Neutrophil (primary cell): ENCODE measurements at regions not wholly inside any gene's neighbourhood (a gene's known extent, or its start where the extent isn't known, plus 50 kb on each side); places are given as distances from the start of the nearest gene placed in this dataset.

Experiments used
- H3K27ac ChIP-seq: fragments of 200-600 bp; sonication (generic); 2 replicates; pipeline ENCODE4 v1.5.1; 2016; ENCODE audit warnings: mild to moderate bottlenecking, moderate library complexity
- H3K27me3 ChIP-seq: fragments of 200-600 bp; sonication (generic); 2 replicates; pipeline ENCODE4 v1.6.0; 2016; ENCODE audit warnings: mild to moderate bottlenecking
- H3K36me3 ChIP-seq: fragments of 200-600 bp; sonication (generic); 2 replicates; pipeline ENCODE4 v1.5.1; 2017
- H3K4me1 ChIP-seq, 2 experiments: fragments of 200-600 bp in 1 of 2; sonication (generic) in 1 of 2; 1 replicate in 1 of 2; 2 replicates in 1 of 2; pipeline versions ENCODE4 v1.5.1 to v1.6.1; 2013 to 2016; ENCODE audit warnings: low read depth in 1 of 2, low read length in 1 of 2, mild to moderate bottlenecking in 1 of 2, moderate library complexity in 1 of 2; ENCODE audit not compliant: control insufficient read depth in 1 of 2, insufficient read depth in 1 of 2
- H3K4me3 ChIP-seq, 2 experiments: fragments of 200-600 bp in 1 of 2; sonication (generic) in 1 of 2; 1 replicate in 1 of 2; 2 replicates in 1 of 2; pipeline ENCODE4 v1.5.1; 2013 to 2016; ENCODE audit warnings: low read depth in 1 of 2, low read length in 1 of 2, mild to moderate bottlenecking in 1 of 2, moderate library complexity in 1 of 2
- H3K9me3 ChIP-seq: fragments of 200-600 bp; sonication (generic); 2 replicates; pipeline ENCODE4 v1.5.1; 2016
- CTCF ChIP-seq: fragments of 200-600 bp; sonication (generic); IDR thresholded peaks from 2 replicates; pipeline ENCODE4 v1.5.1; 2016; ENCODE audit warnings: antibody characterized with exemption

- H3K4me3 ChIP-seq: no peak overlapping the region
- no peaks in the 10 kb centered on the region for H3K36me3 ChIP-seq
- no peaks in the 10 kb centered on the region for H3K4me1 ChIP-seq
- TF ChIP-seq CTCF: no peak
- H3K9me3 ChIP-seq: no peaks in the 10 kb centered on the region
- H3K27me3 ChIP-seq: no peaks in the 10 kb centered on the region
- no peak overlapping the region for H3K27ac ChIP-seq
Measured at GRCh38 chr18:40546875-40547274, 1408.2 kb upstream of the PIK3C3 start.

- Histone ChIP-seq H3K27ac (no peak overlapping the region), H3K9me3 (no peaks in the 10 kb centered on the region), H3K27me3 (no peaks in the 10 kb centered on the region), H3K36me3 (no peaks in the 10 kb centered on the region), H3K4me3 (no peak overlapping the region), H3K4me1 (no peaks in the 10 kb centered on the region)
- no peak for TF ChIP-seq CTCF
Measured at GRCh38 chr18:40534723-40535122, 1420.3 kb upstream of the PIK3C3 start.

GRCh38 chr18:40532046-40532445, 1423.0 kb upstream of the PIK3C3 start:
- Histone ChIP-seq H3K27me3 (no peaks in the 10 kb centered on the region), H3K27ac (no peak overlapping the region), H3K4me3 (no peak overlapping the region), H3K9me3 (no peaks in the 10 kb centered on the region), H3K4me1 (no peaks in the 10 kb centered on the region), H3K36me3 (no peaks in the 10 kb centered on the region)
- no peak for TF ChIP-seq CTCF

- Histone ChIP-seq H3K9me3 (no peaks in the 10 kb centered on the region), H3K4me3 (no peak overlapping the region), H3K4me1 (no peaks in the 10 kb centered on the region), H3K27ac (no peak overlapping the region), H3K27me3 (no peaks in the 10 kb centered on the region), H3K36me3 (no peaks in the 10 kb centered on the region)
- no peak for TF ChIP-seq CTCF
Measured at GRCh38 chr18:40531051-40531450, 1424.0 kb upstream of the PIK3C3 start.

GRCh38 chr18:40529478-40529877, 1425.6 kb upstream of the PIK3C3 start:
- no peak for TF ChIP-seq CTCF
- no peak overlapping the region for H3K4me3 ChIP-seq
- no peaks in the 10 kb centered on the region for H3K27me3 ChIP-seq
- no peaks in the 10 kb centered on the region for H3K4me1 ChIP-seq
- H3K36me3 ChIP-seq: no peaks in the 10 kb centered on the region
- H3K9me3 ChIP-seq: no peaks in the 10 kb centered on the region
- H3K27ac ChIP-seq: no peak overlapping the region

GRCh38 chr18:40524881-40525280, 1430.2 kb upstream of the PIK3C3 start:
- H3K27me3 ChIP-seq: no peaks in the 10 kb centered on the region

More at GRCh38 chr18:40524881-40525280, 1430.2 kb upstream of the PIK3C3 start:
- Histone ChIP-seq H3K4me1 (no peaks in the 10 kb centered on the region), H3K27ac (no peak overlapping the region), H3K4me3 (no peak overlapping the region), H3K36me3 (no peaks in the 10 kb centered on the region), H3K9me3 (no peaks in the 10 kb centered on the region)
- TF ChIP-seq CTCF: no peak
